Stimulated activated CD8-positive, alpha-beta memory T cell treated with anti-CD3 and anti-CD28 coated beads, Interleukin-4, amount 100 ng/mL, for 48 hours (primary cell): ENCODE measurements at regions not wholly inside any gene's neighbourhood (a gene's known extent, or its start where the extent isn't known, plus 50 kb on each side); places are given as distances from the start of the nearest gene placed in this dataset.
"Not testable (repeated sequence)": the region's sequence is repeated elsewhere in the genome, so short reads cannot be mapped to it uniquely, and the experiment has no call there.

ENCODE experiments used
- DNase-seq: peaks from one replicate; pipeline ENCODE4 v3.0.0-alpha.2; 2020

- DNase-seq = no peak
Measured at GRCh38 chr7:56449762-56450161, 333.5 kb upstream of the NUPR2 start.

GRCh38 chr7:56447864-56448693 is 331.9 kb upstream of the NUPR2 start:
- DNase-seq = no peak

GRCh38 chr7:56420528-56420927 is 304.3 kb upstream of the NUPR2 start:
- not testable (repeated sequence) for DNase-seq

GRCh38 chr7:56375173-56375572 is 259.0 kb upstream of the NUPR2 start:
- no peak for DNase-seq

- DNase-seq = not testable (repeated sequence)
Measured at GRCh38 chr7:56374666-56375065, 258.4 kb upstream of the NUPR2 start.

- not testable (repeated sequence) for DNase-seq
Measured at GRCh38 chr7:56373314-56373713, 257.1 kb upstream of the NUPR2 start.

GRCh38 chr7:56371792-56372191 is 255.6 kb upstream of the NUPR2 start:
- DNase-seq = peak; percentile 33

GRCh38 chr7:56370208-56370872 is 254.1 kb upstream of the NUPR2 start:
- not testable (repeated sequence) for DNase-seq

- DNase-seq = not testable (repeated sequence)
Measured at GRCh38 chr7:56367914-56368313, 251.7 kb upstream of the NUPR2 start.

GRCh38 chr7:56367411-56367810 is 251.2 kb upstream of the NUPR2 start:
- not testable (repeated sequence) for DNase-seq

GRCh38 chr7:56366701-56367100 is 250.5 kb upstream of the NUPR2 start:
- DNase-seq = not testable (repeated sequence)

- DNase-seq = not testable (repeated sequence)
Measured at GRCh38 chr7:56352576-56352975, 236.4 kb upstream of the NUPR2 start.

GRCh38 chr7:56351181-56351580 is 235.0 kb upstream of the NUPR2 start:
- not testable (repeated sequence) for DNase-seq

- not testable (repeated sequence) for DNase-seq
Measured at GRCh38 chr7:56348311-56348710, 232.1 kb upstream of the NUPR2 start.

- DNase-seq = not testable (repeated sequence)
Measured at GRCh38 chr7:56328327-56328726, 212.1 kb upstream of the NUPR2 start.

- no peak for DNase-seq
Measured at GRCh38 chr7:56290548-56290947, 174.3 kb upstream of the NUPR2 start.

GRCh38 chr7:56287429-56288138 is 171.4 kb upstream of the NUPR2 start:
- no peak for DNase-seq

- no peak for DNase-seq
Measured at GRCh38 chr7:56256108-56256507, 139.9 kb upstream of the NUPR2 start.

- no peak for DNase-seq
Measured at GRCh38 chr7:56250135-56250534, 133.9 kb upstream of the NUPR2 start.

GRCh38 chr7:56229631-56230030 is 113.4 kb upstream of the NUPR2 start:
- DNase-seq = no peak

GRCh38 chr7:56222866-56223265 is 106.6 kb upstream of the NUPR2 start:
- no peak for DNase-seq

- DNase-seq = no peak
Measured at GRCh38 chr7:56219017-56219416, 102.8 kb upstream of the NUPR2 start.

GRCh38 chr7:56218510-56218909 is 102.3 kb upstream of the NUPR2 start:
- DNase-seq = no peak

GRCh38 chr7:56213574-56213973 is 97.4 kb upstream of the NUPR2 start:
- DNase-seq = no peak
